HEK293T (cell line): ENCODE measurements at regions not wholly inside any gene's neighbourhood (a gene's known extent, or its start where the extent isn't known, plus 50 kb on each side); places are given as distances from the start of the nearest gene placed in this dataset.

ENCODE experiments used
- ARNT ChIP-seq: fragments of 450-650 bp; IDR thresholded peaks from 2 replicates; pipeline ENCODE4 v1.6.1; 2017; ENCODE audit warnings: mild to moderate bottlenecking
- BHLHE40 ChIP-seq: fragments of 450-650 bp; IDR thresholded peaks from 2 replicates; pipeline ENCODE4 v1.6.1; 2016; ENCODE audit warnings: mild to moderate bottlenecking, moderate library complexity, borderline replicate concordance
- ELF4 ChIP-seq: fragments of 450-650 bp; IDR thresholded peaks from 2 replicates; pipeline ENCODE4 v1.6.1; 2017; ENCODE audit warnings: antibody characterized with exemption
- FOXA1 ChIP-seq: fragments of 450-650 bp; IDR thresholded peaks from 2 replicates; pipeline ENCODE4 v1.6.1; 2016; ENCODE audit warnings: mild to moderate bottlenecking
- FOXK2 ChIP-seq: fragments of 450-650 bp; IDR thresholded peaks from 2 replicates; pipeline ENCODE4 v1.6.1; 2016; ENCODE audit warnings: mild to moderate bottlenecking
- FOXM1 ChIP-seq: fragments of 450-650 bp; IDR thresholded peaks from 2 replicates; pipeline ENCODE4 v1.6.1; 2017; ENCODE audit warnings: mild to moderate bottlenecking, borderline replicate concordance
- L3MBTL2 ChIP-seq: fragments of 450-650 bp; conservative IDR thresholded peaks from 2 replicates; pipeline ENCODE4 v1.6.1; 2016; ENCODE audit warnings: mild to moderate bottlenecking
- NFRKB ChIP-seq: fragments of 450-650 bp; IDR thresholded peaks from 2 replicates; pipeline ENCODE4 v1.6.1; 2016; ENCODE audit warnings: mild to moderate bottlenecking, moderate library complexity
- PKNOX1 ChIP-seq: fragments of 450-650 bp; IDR thresholded peaks from 2 replicates; pipeline ENCODE4 v1.6.1; 2016
- SP1 ChIP-seq: fragments of 450-650 bp; IDR thresholded peaks from 2 replicates; pipeline ENCODE4 v1.6.1; 2017
- SUZ12 ChIP-seq: fragments of 450-650 bp; IDR thresholded peaks from 2 replicates; pipeline ENCODE4 v1.6.1; 2016; ENCODE audit warnings: mild to moderate bottlenecking
- TARDBP ChIP-seq: fragments of 450-650 bp; IDR thresholded peaks from 2 replicates; pipeline ENCODE4 v1.6.1; 2016
- ZNF384 ChIP-seq: fragments of 450-650 bp; IDR thresholded peaks from 2 replicates; pipeline ENCODE4 v1.6.1; 2016

- TF ChIP-seq ELF4 (no peak), FOXM1 (no peak), ARNT (no peak), SP1 (no peak), FOXA1 (no peak), BHLHE40 (no peak), FOXK2 (no peak), TARDBP (no peak), L3MBTL2 (no peak), SUZ12 (no peak), ZNF384 (no peak), NFRKB (no peak), PKNOX1 (no peak)
Observed at GRCh38 chr2:84033347-84033974, 425.6 kb downstream of the SUCLG1 start.
